ENCODE measurements at regions not wholly inside any gene's neighbourhood (a gene's known extent, or its start where the extent isn't known, plus 50 kb on each side); places are given as distances from the start of the nearest gene placed in this dataset.

- TF ChIP-seq POLR2A (IDR thresholded peaks at IDR 0.05), result no peak
- TF ChIP-seq EP300 (IDR thresholded peaks at IDR 0.05; ENCODE audit: low read depth), result no peak
- no peak for TF ChIP-seq CTCF (IDR thresholded peaks at IDR 0.05)
- no peak for TF ChIP-seq POLR2AphosphoS5 (IDR thresholded peaks at IDR 0.05)
- in situ Hi-C loops (cut with MboI; ENCODE audit: low pct_ligation_motif_present in 1 of 4, low pct_unique_long_range_greater_than_20kb in 1 of 4, low sequenced_read_pairs in 3 of 4), result no loop called here
- whole genome bisulfite sequencing, 2 donors (ENCODE audit: low coverage in 1 of 2), result 74 to 88% methylated on average over 10 of the region's 10 CpGs
- DNase-seq, result no peak
- no peaks in the 10 kb centered on the region for H3K9me3 ChIP-seq
- H3K27me3 ChIP-seq, result no peaks in the 10 kb centered on the region
- no peak overlapping the region for H3K4me3 ChIP-seq
- intact Hi-C loops (cut with DNase I; ENCODE audit: low total_unique reads), result no loop called here
- no peak overlapping the region for H3K27ac ChIP-seq
- no peaks in the 10 kb centered on the region for H3K36me3 ChIP-seq
- no peaks in the 10 kb centered on the region for H3K4me1 ChIP-seq
Observed at GRCh38 chr6:23282252-23283021, 713.1 kb downstream of the HDGFL1 start.

DNA sequence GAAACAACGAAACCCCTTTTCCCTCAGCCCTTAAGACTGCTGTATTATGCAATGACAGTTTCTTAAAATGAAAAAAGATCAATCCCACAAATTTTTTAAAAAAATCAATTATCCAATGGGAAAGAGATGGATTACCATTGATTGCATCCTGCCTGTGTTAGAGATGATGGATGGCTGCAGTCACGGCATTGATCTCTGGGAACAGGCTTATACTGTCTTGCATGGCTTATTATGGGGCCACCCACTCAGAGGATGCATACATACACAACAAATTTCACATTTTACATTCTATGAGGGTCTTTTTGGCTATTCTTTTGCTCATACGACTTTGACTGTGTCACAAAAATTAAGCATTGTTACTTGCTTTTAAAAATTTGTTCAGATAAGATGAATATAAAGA, 724.3 kb downstream of the HDGFL1 start:
- H3K4me3 ChIP-seq, result no peak overlapping the region
- H3K27me3 ChIP-seq, result no peaks in the 10 kb centered on the region
- H3K27ac ChIP-seq, result no peak overlapping the region
- no peak for TF ChIP-seq POLR2AphosphoS5 (IDR thresholded peaks at IDR 0.05)
- TF ChIP-seq POLR2A (IDR thresholded peaks at IDR 0.05), result no peak
- TF ChIP-seq EP300 (IDR thresholded peaks at IDR 0.05; ENCODE audit: low read depth), result no peak
- no peak for TF ChIP-seq CTCF (IDR thresholded peaks at IDR 0.05)
- intact Hi-C loops (cut with DNase I; ENCODE audit: low total_unique reads) (no loop called here), in situ Hi-C loops (cut with MboI; ENCODE audit: low pct_ligation_motif_present in 1 of 4, low pct_unique_long_range_greater_than_20kb in 1 of 4, low sequenced_read_pairs in 3 of 4) (no loop called here)
- H3K4me1 ChIP-seq, result no peaks in the 10 kb centered on the region
- no peaks in the 10 kb centered on the region for H3K9me3 ChIP-seq
- 74 to 92% methylated on average over 3 of the region's 3 CpGs for WGBS, 2 donors (ENCODE audit: low coverage in 1 of 2)
- DNase-seq, result no peak
- no peaks in the 10 kb centered on the region for H3K36me3 ChIP-seq

GRCh38 chr6:23301556-23301955, 732.2 kb downstream of the HDGFL1 start:
- H3K4me1 ChIP-seq, result no peaks in the 10 kb centered on the region
- no peaks in the 10 kb centered on the region for H3K36me3 ChIP-seq
- TF ChIP-seq POLR2A (IDR thresholded peaks at IDR 0.05), result no peak
- no peak for TF ChIP-seq EP300 (IDR thresholded peaks at IDR 0.05; ENCODE audit: low read depth)
- no peak for TF ChIP-seq POLR2AphosphoS5 (IDR thresholded peaks at IDR 0.05)
- no peak for TF ChIP-seq CTCF (IDR thresholded peaks at IDR 0.05)
- no peak overlapping the region for H3K27ac ChIP-seq
- no peaks in the 10 kb centered on the region for H3K9me3 ChIP-seq
- intact Hi-C loops (cut with DNase I; ENCODE audit: low total_unique reads) (no loop called here), in situ Hi-C loops (cut with MboI; ENCODE audit: low pct_ligation_motif_present in 1 of 4, low pct_unique_long_range_greater_than_20kb in 1 of 4, low sequenced_read_pairs in 3 of 4) (no loop called here)
- no peak overlapping the region for H3K4me3 ChIP-seq
- no peaks in the 10 kb centered on the region for H3K27me3 ChIP-seq
- DNase-seq, result no peak

GRCh38 chr6:23302514-23302913, 733.1 kb downstream of the HDGFL1 start:
- no peaks in the 10 kb centered on the region for H3K36me3 ChIP-seq
- in situ Hi-C loops (cut with MboI; ENCODE audit: low pct_ligation_motif_present in 1 of 4, low pct_unique_long_range_greater_than_20kb in 1 of 4, low sequenced_read_pairs in 3 of 4), result no loop called here
- no peaks in the 10 kb centered on the region for H3K9me3 ChIP-seq
- H3K27ac ChIP-seq, result no peak overlapping the region
- WGBS, 2 donors (ENCODE audit: low coverage in 1 of 2), result 60 to 69% methylated on average over 3 to 4 of the region's 4 CpGs
- TF ChIP-seq POLR2AphosphoS5 (IDR thresholded peaks at IDR 0.05) (no peak), CTCF (IDR thresholded peaks at IDR 0.05) (no peak), POLR2A (IDR thresholded peaks at IDR 0.05) (no peak), EP300 (IDR thresholded peaks at IDR 0.05; ENCODE audit: low read depth) (no peak)
- no peak overlapping the region for H3K4me3 ChIP-seq
- no peak for DNase-seq
- intact Hi-C loops (cut with DNase I; ENCODE audit: low total_unique reads), result no loop called here
- no peaks in the 10 kb centered on the region for H3K27me3 ChIP-seq
- H3K4me1 ChIP-seq, result no peaks in the 10 kb centered on the region

All from transverse colon (tissue), 4 donors.